Nephron (organoid): ENCODE measurements at regions not wholly inside any gene's neighbourhood (a gene's known extent, or its start where the extent isn't known, plus 50 kb on each side); places are given as distances from the start of the nearest gene placed in this dataset.
"Not testable (repeated sequence)": the region's sequence is repeated elsewhere in the genome, so short reads cannot be mapped to it uniquely, and the experiment has no call there.

ENCODE experiments used
- H3K27ac Mint-ChIP-seq, 3 experiments: 2 replicates each; pipeline ENCODE4 v1.8.0; 2020; ENCODE audit warnings: mixed read lengths in 3 of 3, mild to moderate bottlenecking in 2 of 3, moderate library complexity in 1 of 3
- H3K27me3 Mint-ChIP-seq: 2 replicates; pipeline ENCODE4 v1.8.0; 2021; ENCODE audit warnings: low read depth, mild to moderate bottlenecking, moderate library complexity, mixed read lengths
- H3K36me3 Mint-ChIP-seq: 2 replicates; pipeline ENCODE4 v1.8.0; 2020; ENCODE audit warnings: low read depth, mixed read lengths
- H3K4me1 Mint-ChIP-seq: 2 replicates; pipeline ENCODE4 v1.8.0; 2020; ENCODE audit warnings: mixed read lengths
- H3K4me3 Mint-ChIP-seq, 3 experiments: 2 replicates each; pipeline ENCODE4 v1.8.0; 2020; ENCODE audit warnings: mild to moderate bottlenecking in 3 of 3, mixed read lengths in 3 of 3, moderate library complexity in 2 of 3
- H3K9me3 Mint-ChIP-seq: 2 replicates; pipeline ENCODE4 v1.8.0; 2020; ENCODE audit warnings: mixed read lengths
- CTCF ChIP-seq, 3 experiments: fragments of 200-600 bp; sonication (generic); IDR thresholded peaks; one replicate each; pipeline ENCODE4 v1.5.0; 2021; ENCODE audit warnings: antibody characterized with exemption in 3 of 3; ENCODE audit not compliant: unreplicated experiment in 3 of 3

GRCh38 chr9:78143281-78144007 lies 92.4 kb upstream of the CEP78 start:
- H3K4me1 Mint-ChIP-seq, result peaks cover 6% of the 10 kb centered on the region
- no peak for TF ChIP-seq CTCF (IDR thresholded peaks at IDR 0.05; ENCODE audit: unreplicated experiment in 3 of 3)

GRCh38 chr9:78142264-78142663 lies 93.6 kb upstream of the CEP78 start:
- not testable (repeated sequence) for H3K27me3 Mint-ChIP-seq, H3K27ac Mint-ChIP-seq, H3K4me3 Mint-ChIP-seq, H3K4me1 Mint-ChIP-seq, H3K36me3 Mint-ChIP-seq
- H3K9me3 Mint-ChIP-seq, result peaks cover 24% of the 10 kb centered on the region

More at GRCh38 chr9:78143281-78144007, 92.4 kb upstream of the CEP78 start:
- Mint-ChIP-seq H3K36me3 (peaks cover 5% of the 10 kb centered on the region), H3K4me3 (no peak overlapping the region), H3K9me3 (peaks cover 21% of the 10 kb centered on the region), H3K27ac (no peak overlapping the region), H3K27me3 (peaks cover 7% of the 10 kb centered on the region)

- no peaks in the 10 kb centered on the region for H3K4me1 Mint-ChIP-seq
- no peaks in the 10 kb centered on the region for H3K36me3 Mint-ChIP-seq
- TF ChIP-seq CTCF (IDR thresholded peaks at IDR 0.05; ENCODE audit: unreplicated experiment in 3 of 3), result no peak
- H3K9me3 Mint-ChIP-seq, result peaks cover 8% of the 10 kb centered on the region
- H3K27me3 Mint-ChIP-seq, result peaks cover 5% of the 10 kb centered on the region
- H3K27ac Mint-ChIP-seq, result no peak overlapping the region
- no peak overlapping the region for H3K4me3 Mint-ChIP-seq
These were observed 102.1 kb upstream of the CEP78 start for GRCh38 chr9:78133751-78134150.

- Mint-ChIP-seq H3K27ac (no peak overlapping the region), H3K9me3 (peaks cover 7% of the 10 kb centered on the region), H3K4me1 (no peaks in the 10 kb centered on the region), H3K4me3 (no peak overlapping the region), H3K27me3 (peaks cover 5% of the 10 kb centered on the region), H3K36me3 (no peaks in the 10 kb centered on the region)
- no peak for TF ChIP-seq CTCF (IDR thresholded peaks at IDR 0.05; ENCODE audit: unreplicated experiment in 3 of 3)
These were observed 101.1 kb upstream of the GNAQ start for GRCh38 chr9:78132701-78133058.

- Mint-ChIP-seq H3K9me3 (peaks cover 4% of the 10 kb centered on the region), H3K4me1 (no peaks in the 10 kb centered on the region), H3K36me3 (no peaks in the 10 kb centered on the region), H3K27ac (no peak overlapping the region), H3K27me3 (peaks cover 5% of the 10 kb centered on the region), H3K4me3 (no peak overlapping the region)
- no peak for TF ChIP-seq CTCF (IDR thresholded peaks at IDR 0.05; ENCODE audit: unreplicated experiment in 3 of 3)
These were observed 100.5 kb upstream of the GNAQ start for GRCh38 chr9:78131969-78132700.

- Mint-ChIP-seq H3K4me1 (no peaks in the 10 kb centered on the region), H3K27me3 (peaks cover 5% of the 10 kb centered on the region), H3K9me3 (no peaks in the 10 kb centered on the region), H3K4me3 (no peak overlapping the region), H3K36me3 (no peaks in the 10 kb centered on the region), H3K27ac (no peak overlapping the region)
- no peak for TF ChIP-seq CTCF (IDR thresholded peaks at IDR 0.05; ENCODE audit: unreplicated experiment in 3 of 3)
These were observed 99.2 kb upstream of the GNAQ start for GRCh38 chr9:78130853-78131252.
